ENCODE measurements at regions not wholly inside any gene's neighbourhood (a gene's known extent, or its start where the extent isn't known, plus 50 kb on each side); places are given as distances from the start of the nearest gene placed in this dataset.

DNA sequence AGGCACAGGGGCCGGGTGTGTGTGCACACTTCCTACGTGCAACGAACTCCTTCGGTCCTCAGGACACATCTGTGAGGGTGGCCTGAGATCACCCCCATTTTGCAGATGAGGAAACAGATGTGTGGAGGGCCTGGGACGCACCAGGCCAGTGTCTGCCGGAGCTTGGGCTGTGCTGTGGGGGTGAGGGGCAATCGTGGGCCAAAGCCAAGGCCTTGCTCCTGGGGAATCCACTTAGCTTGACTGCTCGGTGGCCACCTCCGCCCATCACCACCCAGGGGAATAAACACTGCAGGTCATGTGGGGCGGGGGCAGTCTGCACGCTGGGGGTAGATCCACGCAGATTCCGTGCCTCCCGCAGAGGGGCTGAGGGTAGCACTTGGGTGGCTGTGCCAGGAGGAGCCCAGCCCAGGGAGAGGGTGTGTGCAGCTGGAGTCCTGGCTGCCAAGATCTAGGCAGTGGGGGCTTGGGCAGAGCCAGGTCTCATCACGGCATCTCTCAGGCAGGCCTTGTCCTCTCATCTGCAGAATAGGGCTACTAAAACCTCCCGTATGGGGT, 70.8 kb upstream of the EN2 start:
- H3K4me3 ChIP-seq, result no peak overlapping the region
- no peak overlapping the region for H3K4me2 ChIP-seq
- no peaks in the 10 kb centered on the region for H3K36me3 ChIP-seq (ENCODE audit: insufficient read depth)
- Mint-ChIP-seq H3K4me1 (peaks cover 3% of the 10 kb centered on the region; the same call in 2 of the 3 replicates), H3K36me3 (ENCODE audit: low read depth) (no peaks in the 10 kb centered on the region), H3K9me3 (no peaks in the 10 kb centered on the region; the same call in 1 of the 3 replicates), H3K4me3 (no peak overlapping the region), H3K27ac (no peak overlapping the region), H3K27me3 (ENCODE audit: insufficient read depth, low read depth, poor library complexity) (peaks cover 53% of the 10 kb centered on the region)
- H3K4me1 ChIP-seq (ENCODE audit: insufficient read depth), result peaks cover 3% of the 10 kb centered on the region; the same call in 1 of the 2 replicates
- H4K20me1 ChIP-seq (replicated peaks; ENCODE audit: insufficient read depth), result no peaks in the 10 kb centered on the region; the same call in 1 of the 2 replicates
- no peaks in the 10 kb centered on the region for H3F3A ChIP-seq (replicated peaks; ENCODE audit: low read depth)
- no peak overlapping the region for H2AFZ ChIP-seq
- ATAC-seq (no peak), DNase-seq (ENCODE audit: low spot score) (no peak)
- peaks cover 30% of the 10 kb centered on the region for H3K27me3 ChIP-seq (ENCODE audit: insufficient read depth)
- TF ChIP-seq NANOG (IDR thresholded peaks at IDR 0.05; ENCODE audit: borderline replicate concordance) (no peak), ZNF331 (CRISPR knock-in tag; IDR thresholded peaks at IDR 0.05; ENCODE audit: low read depth) (no peak), CREB1 (CRISPR knock-in tag; IDR thresholded peaks at IDR 0.05; ENCODE audit: low read depth) (no peak), STAT1 (IDR thresholded peaks at IDR 0.05; ENCODE audit: unreplicated experiment) (no peak), EZH2 (IDR thresholded peaks at IDR 0.05; ENCODE audit: low read depth, unreplicated experiment) (no peak), ZNF114 (CRISPR knock-in tag; IDR thresholded peaks at IDR 0.05) (no peak), POLR2AphosphoS5 (IDR thresholded peaks at IDR 0.05; ENCODE audit: low read depth) (no peak), EZH2phosphoT487 (IDR thresholded peaks at IDR 0.05; ENCODE audit: unreplicated experiment) (no peak), JUNB (IDR thresholded peaks at IDR 0.05; ENCODE audit: unreplicated experiment) (no peak)
- TF ChIP-seq, protein P1, sequence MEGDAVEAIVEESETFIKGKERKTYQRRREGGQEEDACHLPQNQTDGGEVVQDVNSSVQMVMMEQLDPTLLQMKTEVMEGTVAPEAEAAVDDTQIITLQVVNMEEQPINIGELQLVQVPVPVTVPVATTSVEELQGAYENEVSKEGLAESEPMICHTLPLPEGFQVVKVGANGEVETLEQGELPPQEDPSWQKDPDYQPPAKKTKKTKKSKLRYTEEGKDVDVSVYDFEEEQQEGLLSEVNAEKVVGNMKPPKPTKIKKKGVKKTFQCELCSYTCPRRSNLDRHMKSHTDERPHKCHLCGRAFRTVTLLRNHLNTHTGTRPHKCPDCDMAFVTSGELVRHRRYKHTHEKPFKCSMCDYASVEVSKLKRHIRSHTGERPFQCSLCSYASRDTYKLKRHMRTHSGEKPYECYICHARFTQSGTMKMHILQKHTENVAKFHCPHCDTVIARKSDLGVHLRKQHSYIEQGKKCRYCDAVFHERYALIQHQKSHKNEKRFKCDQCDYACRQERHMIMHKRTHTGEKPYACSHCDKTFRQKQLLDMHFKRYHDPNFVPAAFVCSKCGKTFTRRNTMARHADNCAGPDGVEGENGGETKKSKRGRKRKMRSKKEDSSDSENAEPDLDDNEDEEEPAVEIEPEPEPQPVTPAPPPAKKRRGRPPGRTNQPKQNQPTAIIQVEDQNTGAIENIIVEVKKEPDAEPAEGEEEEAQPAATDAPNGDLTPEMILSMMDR (conservative IDR thresholded peaks at IDR 0.05; ENCODE audit: low read depth in 2 of 2), result no peak
- TF ChIP-seq, protein P2, sequence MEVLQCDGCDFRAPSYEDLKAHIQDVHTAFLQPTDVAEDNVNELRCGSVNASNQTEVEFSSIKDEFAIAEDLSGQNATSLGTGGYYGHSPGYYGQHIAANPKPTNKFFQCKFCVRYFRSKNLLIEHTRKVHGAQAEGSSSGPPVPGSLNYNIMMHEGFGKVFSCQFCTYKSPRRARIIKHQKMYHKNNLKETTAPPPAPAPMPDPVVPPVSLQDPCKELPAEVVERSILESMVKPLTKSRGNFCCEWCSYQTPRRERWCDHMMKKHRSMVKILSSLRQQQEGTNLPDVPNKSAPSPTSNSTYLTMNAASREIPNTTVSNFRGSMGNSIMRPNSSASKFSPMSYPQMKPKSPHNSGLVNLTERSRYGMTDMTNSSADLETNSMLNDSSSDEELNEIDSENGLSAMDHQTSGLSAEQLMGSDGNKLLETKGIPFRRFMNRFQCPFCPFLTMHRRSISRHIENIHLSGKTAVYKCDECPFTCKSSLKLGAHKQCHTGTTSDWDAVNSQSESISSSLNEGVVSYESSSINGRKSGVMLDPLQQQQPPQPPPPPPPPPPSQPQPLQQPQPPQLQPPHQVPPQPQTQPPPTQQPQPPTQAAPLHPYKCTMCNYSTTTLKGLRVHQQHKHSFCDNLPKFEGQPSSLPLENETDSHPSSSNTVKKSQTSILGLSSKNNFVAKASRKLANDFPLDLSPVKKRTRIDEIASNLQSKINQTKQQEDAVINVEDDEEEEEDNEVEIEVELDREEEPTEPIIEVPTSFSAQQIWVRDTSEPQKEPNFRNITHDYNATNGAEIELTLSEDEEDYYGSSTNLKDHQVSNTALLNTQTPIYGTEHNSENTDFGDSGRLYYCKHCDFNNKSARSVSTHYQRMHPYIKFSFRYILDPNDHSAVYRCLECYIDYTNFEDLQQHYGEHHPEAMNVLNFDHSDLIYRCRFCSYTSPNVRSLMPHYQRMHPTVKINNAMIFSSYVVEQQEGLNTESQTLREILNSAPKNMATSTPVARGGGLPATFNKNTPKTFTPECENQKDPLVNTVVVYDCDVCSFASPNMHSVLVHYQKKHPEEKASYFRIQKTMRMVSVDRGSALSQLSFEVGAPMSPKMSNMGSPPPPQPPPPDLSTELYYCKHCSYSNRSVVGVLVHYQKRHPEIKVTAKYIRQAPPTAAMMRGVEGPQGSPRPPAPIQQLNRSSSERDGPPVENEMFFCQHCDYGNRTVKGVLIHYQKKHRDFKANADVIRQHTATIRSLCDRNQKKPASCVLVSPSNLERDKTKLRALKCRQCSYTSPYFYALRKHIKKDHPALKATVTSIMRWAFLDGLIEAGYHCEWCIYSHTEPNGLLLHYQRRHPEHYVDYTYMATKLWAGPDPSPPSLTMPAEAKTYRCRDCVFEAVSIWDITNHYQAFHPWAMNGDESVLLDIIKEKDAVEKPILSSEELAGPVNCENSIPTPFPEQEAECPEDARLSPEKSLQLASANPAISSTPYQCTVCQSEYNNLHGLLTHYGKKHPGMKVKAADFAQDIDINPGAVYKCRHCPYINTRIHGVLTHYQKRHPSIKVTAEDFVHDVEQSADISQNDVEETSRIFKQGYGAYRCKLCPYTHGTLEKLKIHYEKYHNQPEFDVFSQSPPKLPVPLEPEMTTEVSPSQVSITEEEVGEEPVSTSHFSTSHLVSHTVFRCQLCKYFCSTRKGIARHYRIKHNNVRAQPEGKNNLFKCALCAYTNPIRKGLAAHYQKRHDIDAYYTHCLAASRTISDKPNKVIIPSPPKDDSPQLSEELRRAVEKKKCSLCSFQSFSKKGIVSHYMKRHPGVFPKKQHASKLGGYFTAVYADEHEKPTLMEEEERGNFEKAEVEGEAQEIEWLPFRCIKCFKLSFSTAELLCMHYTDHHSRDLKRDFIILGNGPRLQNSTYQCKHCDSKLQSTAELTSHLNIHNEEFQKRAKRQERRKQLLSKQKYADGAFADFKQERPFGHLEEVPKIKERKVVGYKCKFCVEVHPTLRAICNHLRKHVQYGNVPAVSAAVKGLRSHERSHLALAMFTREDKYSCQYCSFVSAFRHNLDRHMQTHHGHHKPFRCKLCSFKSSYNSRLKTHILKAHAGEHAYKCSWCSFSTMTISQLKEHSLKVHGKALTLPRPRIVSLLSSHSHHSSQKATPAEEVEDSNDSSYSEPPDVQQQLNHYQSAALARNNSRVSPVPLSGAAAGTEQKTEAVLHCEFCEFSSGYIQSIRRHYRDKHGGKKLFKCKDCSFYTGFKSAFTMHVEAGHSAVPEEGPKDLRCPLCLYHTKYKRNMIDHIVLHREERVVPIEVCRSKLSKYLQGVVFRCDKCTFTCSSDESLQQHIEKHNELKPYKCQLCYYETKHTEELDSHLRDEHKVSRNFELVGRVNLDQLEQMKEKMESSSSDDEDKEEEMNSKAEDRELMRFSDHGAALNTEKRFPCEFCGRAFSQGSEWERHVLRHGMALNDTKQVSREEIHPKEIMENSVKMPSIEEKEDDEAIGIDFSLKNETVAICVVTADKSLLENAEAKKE (CRISPR knock-in tag; IDR thresholded peaks at IDR 0.05), result no peak
- TF ChIP-seq, protein P3, sequence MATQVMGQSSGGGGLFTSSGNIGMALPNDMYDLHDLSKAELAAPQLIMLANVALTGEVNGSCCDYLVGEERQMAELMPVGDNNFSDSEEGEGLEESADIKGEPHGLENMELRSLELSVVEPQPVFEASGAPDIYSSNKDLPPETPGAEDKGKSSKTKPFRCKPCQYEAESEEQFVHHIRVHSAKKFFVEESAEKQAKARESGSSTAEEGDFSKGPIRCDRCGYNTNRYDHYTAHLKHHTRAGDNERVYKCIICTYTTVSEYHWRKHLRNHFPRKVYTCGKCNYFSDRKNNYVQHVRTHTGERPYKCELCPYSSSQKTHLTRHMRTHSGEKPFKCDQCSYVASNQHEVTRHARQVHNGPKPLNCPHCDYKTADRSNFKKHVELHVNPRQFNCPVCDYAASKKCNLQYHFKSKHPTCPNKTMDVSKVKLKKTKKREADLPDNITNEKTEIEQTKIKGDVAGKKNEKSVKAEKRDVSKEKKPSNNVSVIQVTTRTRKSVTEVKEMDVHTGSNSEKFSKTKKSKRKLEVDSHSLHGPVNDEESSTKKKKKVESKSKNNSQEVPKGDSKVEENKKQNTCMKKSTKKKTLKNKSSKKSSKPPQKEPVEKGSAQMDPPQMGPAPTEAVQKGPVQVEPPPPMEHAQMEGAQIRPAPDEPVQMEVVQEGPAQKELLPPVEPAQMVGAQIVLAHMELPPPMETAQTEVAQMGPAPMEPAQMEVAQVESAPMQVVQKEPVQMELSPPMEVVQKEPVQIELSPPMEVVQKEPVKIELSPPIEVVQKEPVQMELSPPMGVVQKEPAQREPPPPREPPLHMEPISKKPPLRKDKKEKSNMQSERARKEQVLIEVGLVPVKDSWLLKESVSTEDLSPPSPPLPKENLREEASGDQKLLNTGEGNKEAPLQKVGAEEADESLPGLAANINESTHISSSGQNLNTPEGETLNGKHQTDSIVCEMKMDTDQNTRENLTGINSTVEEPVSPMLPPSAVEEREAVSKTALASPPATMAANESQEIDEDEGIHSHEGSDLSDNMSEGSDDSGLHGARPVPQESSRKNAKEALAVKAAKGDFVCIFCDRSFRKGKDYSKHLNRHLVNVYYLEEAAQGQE (IDR thresholded peaks at IDR 0.05; ENCODE audit: unreplicated experiment), result no peak
- TF ChIP-seq, protein P4, sequence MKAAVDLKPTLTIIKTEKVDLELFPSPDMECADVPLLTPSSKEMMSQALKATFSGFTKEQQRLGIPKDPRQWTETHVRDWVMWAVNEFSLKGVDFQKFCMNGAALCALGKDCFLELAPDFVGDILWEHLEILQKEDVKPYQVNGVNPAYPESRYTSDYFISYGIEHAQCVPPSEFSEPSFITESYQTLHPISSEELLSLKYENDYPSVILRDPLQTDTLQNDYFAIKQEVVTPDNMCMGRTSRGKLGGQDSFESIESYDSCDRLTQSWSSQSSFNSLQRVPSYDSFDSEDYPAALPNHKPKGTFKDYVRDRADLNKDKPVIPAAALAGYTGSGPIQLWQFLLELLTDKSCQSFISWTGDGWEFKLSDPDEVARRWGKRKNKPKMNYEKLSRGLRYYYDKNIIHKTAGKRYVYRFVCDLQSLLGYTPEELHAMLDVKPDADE (IDR thresholded peaks at IDR 0.05), result no peak
- H3K79me2 ChIP-seq (replicated peaks; ENCODE audit: insufficient read depth), result no peaks in the 10 kb centered on the region
- H3K9me2 ChIP-seq (ENCODE audit: insufficient read depth), result no peaks in the 10 kb centered on the region
- no peak overlapping the region for H3K27ac ChIP-seq (ENCODE audit: low read depth)

Data from GM23338 (cell line).